H1 (cell line): ENCODE measurements at regions not wholly inside any gene's neighbourhood (a gene's known extent, or its start where the extent isn't known, plus 50 kb on each side); places are given as distances from the start of the nearest gene placed in this dataset.

ENCODE experiments used
- CEBPB ChIP-seq: IDR thresholded peaks from 2 replicates; pipeline ENCODE4 v1.6.1; 2012; ENCODE audit warnings: low read depth, low read length
- KDM1A ChIP-seq: fragments of 200-600, 300-600 bp; sonication (generic); IDR thresholded peaks from 2 replicates; pipeline ENCODE4 v1.7.1; 2016; ENCODE audit warnings: mild to moderate bottlenecking, low read length, borderline replicate concordance
- POLR2AphosphoS5 ChIP-seq: IDR thresholded peaks from 2 replicates; pipeline ENCODE4 v1.6.1; 2011; ENCODE audit warnings: low read depth, low read length
- TF ChIP-seq, protein P1 (sequence below), 3 experiments: IDR thresholded peaks; 1 replicate in 2 of 3; 2 replicates in 1 of 3; pipeline versions ENCODE4 v1.5.1 to v1.6.1; 2011; ENCODE audit warnings: low read length in 3 of 3, mild to moderate bottlenecking in 3 of 3, inconsistent platforms in 2 of 3, low read depth in 1 of 3, moderate library complexity in 1 of 3; ENCODE audit not compliant: insufficient read depth in 1 of 3; ENCODE audit errors: control extremely low read depth in 1 of 3

DNA sequence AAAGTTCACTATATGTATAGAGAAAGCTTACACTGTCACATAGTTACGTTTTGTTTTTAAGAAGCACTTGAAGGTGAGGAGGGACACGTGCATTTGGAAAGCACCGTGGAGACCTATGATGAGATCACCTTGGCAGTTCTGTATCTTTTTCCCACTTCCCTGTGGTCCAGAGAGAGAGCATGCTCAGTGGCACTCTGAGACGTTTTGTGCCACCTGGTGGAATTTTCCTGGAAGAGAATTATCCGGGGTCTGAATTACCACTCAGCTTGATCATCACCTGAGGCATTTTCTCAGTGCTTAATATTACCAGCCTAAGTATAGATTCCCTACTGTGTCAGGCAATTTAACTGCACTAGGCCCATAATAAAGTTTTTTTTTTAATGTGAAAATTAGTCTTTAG lies 469.4 kb upstream of the SMIM21 start:
- TF ChIP-seq, protein P1, sequence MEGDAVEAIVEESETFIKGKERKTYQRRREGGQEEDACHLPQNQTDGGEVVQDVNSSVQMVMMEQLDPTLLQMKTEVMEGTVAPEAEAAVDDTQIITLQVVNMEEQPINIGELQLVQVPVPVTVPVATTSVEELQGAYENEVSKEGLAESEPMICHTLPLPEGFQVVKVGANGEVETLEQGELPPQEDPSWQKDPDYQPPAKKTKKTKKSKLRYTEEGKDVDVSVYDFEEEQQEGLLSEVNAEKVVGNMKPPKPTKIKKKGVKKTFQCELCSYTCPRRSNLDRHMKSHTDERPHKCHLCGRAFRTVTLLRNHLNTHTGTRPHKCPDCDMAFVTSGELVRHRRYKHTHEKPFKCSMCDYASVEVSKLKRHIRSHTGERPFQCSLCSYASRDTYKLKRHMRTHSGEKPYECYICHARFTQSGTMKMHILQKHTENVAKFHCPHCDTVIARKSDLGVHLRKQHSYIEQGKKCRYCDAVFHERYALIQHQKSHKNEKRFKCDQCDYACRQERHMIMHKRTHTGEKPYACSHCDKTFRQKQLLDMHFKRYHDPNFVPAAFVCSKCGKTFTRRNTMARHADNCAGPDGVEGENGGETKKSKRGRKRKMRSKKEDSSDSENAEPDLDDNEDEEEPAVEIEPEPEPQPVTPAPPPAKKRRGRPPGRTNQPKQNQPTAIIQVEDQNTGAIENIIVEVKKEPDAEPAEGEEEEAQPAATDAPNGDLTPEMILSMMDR (IDR thresholded peaks at IDR 0.05; ENCODE audit: control extremely low read depth in 1 of 3, insufficient read depth in 1 of 3, low read depth in 1 of 3, low read length in 3 of 3) = peak in 1 of 3 experiments; percentile 31; a peak in 2 of 4 replicates
- TF ChIP-seq KDM1A = no peak
- TF ChIP-seq POLR2AphosphoS5 = no peak
- TF ChIP-seq CEBPB = no peak
